ENCODE measurements at regions not wholly inside any gene's neighbourhood (a gene's known extent, or its start where the extent isn't known, plus 50 kb on each side); places are given as distances from the start of the nearest gene placed in this dataset.

GRCh38 chr3:11721479-11721878 is 77.8 kb upstream of the VGLL4 start:
- no peaks in the 10 kb centered on the region for H3K9me3 ChIP-seq (ENCODE audit: control insufficient read depth, insufficient read depth, low read depth, low read length)
- H3K9ac ChIP-seq (ENCODE audit: low read length), result no peak overlapping the region
- peaks cover 44% of the 10 kb centered on the region for H3K27me3 ChIP-seq (ENCODE audit: control insufficient read depth, insufficient read depth, low read length)
- peaks cover 29% of the 10 kb centered on the region for H3K4me1 ChIP-seq (ENCODE audit: control insufficient read depth, insufficient read depth, low read length)
- H3K36me3 ChIP-seq (ENCODE audit: control insufficient read depth, insufficient read depth, low read length), result no peaks in the 10 kb centered on the region
- no peak overlapping the region for H3K27ac ChIP-seq (ENCODE audit: low read depth, low read length)
- H3K4me3 ChIP-seq (ENCODE audit: low read depth, low read length), result no peak overlapping the region

- Histone ChIP-seq H3K27me3 (ENCODE audit: control insufficient read depth, insufficient read depth, low read length) (peaks cover 41% of the 10 kb centered on the region), H3K27ac (ENCODE audit: low read depth, low read length) (no peak overlapping the region), H3K4me1 (ENCODE audit: control insufficient read depth, insufficient read depth, low read length) (peaks cover 26% of the 10 kb centered on the region), H3K36me3 (ENCODE audit: control insufficient read depth, insufficient read depth, low read length) (no peaks in the 10 kb centered on the region), H3K4me3 (ENCODE audit: low read depth, low read length) (peak overlapping the region; percentile 67), H3K9ac (ENCODE audit: low read length) (no peak overlapping the region), H3K9me3 (ENCODE audit: control insufficient read depth, insufficient read depth, low read depth, low read length) (no peaks in the 10 kb centered on the region)
Measured at GRCh38 chr3:11720917-11721411, 77.2 kb upstream of the VGLL4 start.

- Histone ChIP-seq H3K36me3 (ENCODE audit: control insufficient read depth, insufficient read depth, low read length) (no peaks in the 10 kb centered on the region), H3K9ac (ENCODE audit: low read length) (peak overlapping the region; percentile 60), H3K27ac (ENCODE audit: low read depth, low read length) (no peak overlapping the region), H3K9me3 (ENCODE audit: control insufficient read depth, insufficient read depth, low read depth, low read length) (no peaks in the 10 kb centered on the region), H3K4me1 (ENCODE audit: control insufficient read depth, insufficient read depth, low read length) (peaks cover 26% of the 10 kb centered on the region), H3K4me3 (ENCODE audit: low read depth, low read length) (peak overlapping the region; percentile 67), H3K27me3 (ENCODE audit: control insufficient read depth, insufficient read depth, low read length) (peaks cover 35% of the 10 kb centered on the region)
Measured at GRCh38 chr3:11720304-11720898, 76.7 kb upstream of the VGLL4 start.

GRCh38 chr3:11719406-11720303 is 75.9 kb upstream of the VGLL4 start:
- Histone ChIP-seq H3K4me1 (ENCODE audit: control insufficient read depth, insufficient read depth, low read length) (peaks cover 26% of the 10 kb centered on the region), H3K4me3 (ENCODE audit: low read depth, low read length) (peak overlapping the region; percentile 67), H3K9ac (ENCODE audit: low read length) (peak overlapping the region; percentile 60), H3K36me3 (ENCODE audit: control insufficient read depth, insufficient read depth, low read length) (no peaks in the 10 kb centered on the region), H3K27me3 (ENCODE audit: control insufficient read depth, insufficient read depth, low read length) (peaks cover 30% of the 10 kb centered on the region), H3K9me3 (ENCODE audit: control insufficient read depth, insufficient read depth, low read depth, low read length) (no peaks in the 10 kb centered on the region), H3K27ac (ENCODE audit: low read depth, low read length) (no peak overlapping the region)

GRCh38 chr3:11718637-11719405 is 75.1 kb upstream of the VGLL4 start:
- Histone ChIP-seq H3K36me3 (ENCODE audit: control insufficient read depth, insufficient read depth, low read length) (no peaks in the 10 kb centered on the region), H3K4me1 (ENCODE audit: control insufficient read depth, insufficient read depth, low read length) (peaks cover 26% of the 10 kb centered on the region), H3K9me3 (ENCODE audit: control insufficient read depth, insufficient read depth, low read depth, low read length) (no peaks in the 10 kb centered on the region), H3K27ac (ENCODE audit: low read depth, low read length) (no peak overlapping the region), H3K27me3 (ENCODE audit: control insufficient read depth, insufficient read depth, low read length) (peaks cover 27% of the 10 kb centered on the region), H3K9ac (ENCODE audit: low read length) (peak overlapping the region; percentile 14), H3K4me3 (ENCODE audit: low read depth, low read length) (peak overlapping the region; percentile 67)

- H3K9ac ChIP-seq (ENCODE audit: low read length), result no peak overlapping the region
- no peak overlapping the region for H3K27ac ChIP-seq (ENCODE audit: low read depth, low read length)
- H3K9me3 ChIP-seq (ENCODE audit: control insufficient read depth, insufficient read depth, low read depth, low read length), result no peaks in the 10 kb centered on the region
- H3K36me3 ChIP-seq (ENCODE audit: control insufficient read depth, insufficient read depth, low read length), result no peaks in the 10 kb centered on the region
- H3K27me3 ChIP-seq (ENCODE audit: control insufficient read depth, insufficient read depth, low read length), result peaks cover 27% of the 10 kb centered on the region
- peaks cover 30% of the 10 kb centered on the region for H3K4me1 ChIP-seq (ENCODE audit: control insufficient read depth, insufficient read depth, low read length)
- H3K4me3 ChIP-seq (ENCODE audit: low read depth, low read length), result peak overlapping the region; percentile 67
Measured at GRCh38 chr3:11717768-11718636, 74.3 kb upstream of the VGLL4 start.

GRCh38 chr3:11717301-11717700 is 73.6 kb upstream of the VGLL4 start:
- Histone ChIP-seq H3K4me1 (ENCODE audit: control insufficient read depth, insufficient read depth, low read length) (peaks cover 30% of the 10 kb centered on the region), H3K36me3 (ENCODE audit: control insufficient read depth, insufficient read depth, low read length) (no peaks in the 10 kb centered on the region), H3K27ac (ENCODE audit: low read depth, low read length) (no peak overlapping the region), H3K9me3 (ENCODE audit: control insufficient read depth, insufficient read depth, low read depth, low read length) (no peaks in the 10 kb centered on the region), H3K9ac (ENCODE audit: low read length) (no peak overlapping the region), H3K27me3 (ENCODE audit: control insufficient read depth, insufficient read depth, low read length) (peaks cover 27% of the 10 kb centered on the region), H3K4me3 (ENCODE audit: low read depth, low read length) (no peak overlapping the region)

- H3K9me3 ChIP-seq (ENCODE audit: control insufficient read depth, insufficient read depth, low read depth, low read length), result no peaks in the 10 kb centered on the region
- H3K4me1 ChIP-seq (ENCODE audit: control insufficient read depth, insufficient read depth, low read length), result peaks cover 30% of the 10 kb centered on the region
- no peak overlapping the region for H3K9ac ChIP-seq (ENCODE audit: low read length)
- no peaks in the 10 kb centered on the region for H3K36me3 ChIP-seq (ENCODE audit: control insufficient read depth, insufficient read depth, low read length)
- no peak overlapping the region for H3K27ac ChIP-seq (ENCODE audit: low read depth, low read length)
- peaks cover 22% of the 10 kb centered on the region for H3K27me3 ChIP-seq (ENCODE audit: control insufficient read depth, insufficient read depth, low read length)
- no peak overlapping the region; the same call in 1 of the 2 replicates for H3K4me3 ChIP-seq (ENCODE audit: low read depth, low read length)
Measured at GRCh38 chr3:11716573-11717290, 73.0 kb upstream of the VGLL4 start.

GRCh38 chr3:11713171-11713570 is 69.5 kb upstream of the VGLL4 start:
- H3K27ac ChIP-seq (ENCODE audit: low read depth, low read length), result no peak overlapping the region
- no peak overlapping the region for H3K9ac ChIP-seq (ENCODE audit: low read length)
- H3K4me3 ChIP-seq (ENCODE audit: low read depth, low read length), result no peak overlapping the region
- no peaks in the 10 kb centered on the region for H3K27me3 ChIP-seq (ENCODE audit: control insufficient read depth, insufficient read depth, low read length)
- H3K9me3 ChIP-seq (ENCODE audit: control insufficient read depth, insufficient read depth, low read depth, low read length), result peaks cover 12% of the 10 kb centered on the region
- peaks cover 20% of the 10 kb centered on the region for H3K4me1 ChIP-seq (ENCODE audit: control insufficient read depth, insufficient read depth, low read length)
- no peaks in the 10 kb centered on the region for H3K36me3 ChIP-seq (ENCODE audit: control insufficient read depth, insufficient read depth, low read length)

- no peaks in the 10 kb centered on the region for H3K36me3 ChIP-seq (ENCODE audit: control insufficient read depth, insufficient read depth, low read length)
- H3K4me3 ChIP-seq (ENCODE audit: low read depth, low read length), result no peak overlapping the region
- peaks cover 15% of the 10 kb centered on the region for H3K4me1 ChIP-seq (ENCODE audit: control insufficient read depth, insufficient read depth, low read length)
- no peak overlapping the region for H3K27ac ChIP-seq (ENCODE audit: low read depth, low read length)
- no peaks in the 10 kb centered on the region for H3K27me3 ChIP-seq (ENCODE audit: control insufficient read depth, insufficient read depth, low read length)
- H3K9me3 ChIP-seq (ENCODE audit: control insufficient read depth, insufficient read depth, low read depth, low read length), result peaks cover 12% of the 10 kb centered on the region
- no peak overlapping the region for H3K9ac ChIP-seq (ENCODE audit: low read length)
Measured at GRCh38 chr3:11712646-11713045, 68.9 kb upstream of the VGLL4 start.
